K562 (cell line): ENCODE measurements at regions not wholly inside any gene's neighbourhood (a gene's known extent, or its start where the extent isn't known, plus 50 kb on each side); places are given as distances from the start of the nearest gene placed in this dataset.
A peak's percentile ranks its signal among the peaks of the same experiment; 100 is the strongest.
"Not testable (repeated sequence)": the region's sequence is repeated elsewhere in the genome, so short reads cannot be mapped to it uniquely, and the experiment has no call there.

Experiments
- ATAC-seq: fragments of 200-7000 bp; cut with Tn5 transposase; 3 replicates; pipeline ENCODE4 v1.9.1; 2020; ENCODE audit warnings: moderate library complexity
- BruUV-seq: library from RNA; stranded (reverse); fragments of 400-500 nt; replicated peaks from 2 replicates; lab custom pipeline; 2021; lab: Mats Ljungman, UMichigan
- CTCF ChIA-PET: fragments of 300-600 bp; formaldehyde crosslinking; extraction: SDS; loops from one replicate; lab custom pipeline; 2021; ENCODE audit warnings: low intra/inter-chr PET ratio; lab: Yijun Ruan, JAX
- POLR2A ChIA-PET: fragments of 300-600, 350-650 bp; sonication (Branson Sonifier 250); formaldehyde crosslinking; extraction: SDS; loops from one replicate; lab custom pipeline; 2021; ENCODE audit warnings: antibody characterized with exemption, inconsistent platforms; lab: Yijun Ruan, JAX
- DNase-seq, 4 experiments: peaks; one replicate each; pipeline versions ENCODE4 v3.0.0 to v3.0.0-alpha.2; 2011 to 2018; ENCODE audit warnings: low spot score in 3 of 4, mixed read lengths in 3 of 4; ENCODE audit errors: extremely low read depth in 1 of 4
- FAIRE-seq: peaks from 2 replicates; lab custom pipeline; 2011; peaks lifted over from hg19 to GRCh38; lab: Jason Lieb, UNC
- H2AFZ ChIP-seq: 2 replicates; pipeline ENCODE4 v1.6.0; 2011; ENCODE audit warnings: low read depth, low read length, control low read depth, inconsistent platforms
- H3K27ac ChIP-seq: fragments of 200-600 bp; 3 replicates; pipeline ENCODE4 v1.8.0; 2011; ENCODE audit warnings: low read depth, mild to moderate bottlenecking, control low read depth, inconsistent platforms, low read length, moderate library complexity, mixed read lengths; ENCODE audit errors: extremely low read depth
- H3K27me3 ChIP-seq, 2 experiments: fragments of 300-600 bp in 1 of 2; 2 replicates in 1 of 2; 3 replicates in 1 of 2; pipeline versions ENCODE4 v1.6.0 to v1.8.0; 2011; ENCODE audit warnings: inconsistent platforms in 2 of 2, low read length in 2 of 2, mild to moderate bottlenecking in 1 of 2, mixed read lengths in 1 of 2, moderate library complexity in 1 of 2; ENCODE audit not compliant: control insufficient read depth in 2 of 2, insufficient read depth in 2 of 2
- H3K36me3 ChIP-seq: fragments of 300-600 bp; 3 replicates; pipeline ENCODE4 v1.8.0; 2011; ENCODE audit warnings: mild to moderate bottlenecking, low read length, inconsistent platforms; ENCODE audit not compliant: control insufficient read depth, insufficient read depth
- H3K4me1 ChIP-seq, 2 experiments: fragments of 200-600 bp in 1 of 2; replicated peaks in 1 of 2; 2 replicates in 1 of 2; 3 replicates in 1 of 2; pipeline versions ENCODE4 v1.5.1 to v1.8.0; 2011; ENCODE audit warnings: inconsistent platforms in 2 of 2, low read length in 2 of 2, mild to moderate bottlenecking in 1 of 2, mixed read lengths in 1 of 2, moderate library complexity in 1 of 2; ENCODE audit not compliant: control insufficient read depth in 2 of 2, insufficient read depth in 2 of 2
- H3K4me2 ChIP-seq: 2 replicates; pipeline ENCODE4 v1.6.1; 2011; ENCODE audit warnings: low read length, control low read depth, inconsistent platforms, mixed read lengths; ENCODE audit not compliant: insufficient read depth
- H3K4me3 ChIP-seq: fragments of 200-600 bp; sonication (generic), shearing (Covaris generic); 2 replicates; pipeline ENCODE4 v1.5.1; 2016; ENCODE audit warnings: control low read depth, inconsistent platforms
- H3K79me2 ChIP-seq: fragments of 200-600 bp; 3 replicates; pipeline ENCODE4 v1.8.0; 2011; ENCODE audit warnings: low read length, inconsistent platforms; ENCODE audit not compliant: control insufficient read depth, insufficient read depth
- H3K9ac ChIP-seq, 2 experiments: 2 replicates each; pipeline versions ENCODE4 v1.6.0 to v1.6.1; 2011; ENCODE audit warnings: low read depth in 2 of 2, low read length in 2 of 2, control low read depth in 1 of 2, inconsistent platforms in 1 of 2, mild to moderate bottlenecking in 1 of 2, mixed read lengths in 1 of 2; ENCODE audit not compliant: insufficient read depth in 1 of 2
- H3K9me1 ChIP-seq: one replicate; pipeline ENCODE4 v1.6.0; 2011; ENCODE audit warnings: inconsistent platforms, mild to moderate bottlenecking, low read length, moderate library complexity; ENCODE audit not compliant: control insufficient read depth, insufficient read depth
- H3K9me3 ChIP-seq: replicated peaks from 2 replicates; pipeline ENCODE4 v1.5.1; 2011; ENCODE audit warnings: low read depth, low read length, inconsistent platforms; ENCODE audit not compliant: control insufficient read depth, insufficient read depth
- H4K20me1 ChIP-seq: replicated peaks from 2 replicates; pipeline ENCODE4 v1.6.1; 2011; ENCODE audit warnings: low read length, inconsistent platforms, mixed read lengths; ENCODE audit not compliant: control insufficient read depth, insufficient read depth
- ARID4B ChIP-seq: sonication (generic); formaldehyde crosslinking; IDR thresholded peaks from 2 replicates; pipeline ENCODE4 v1.8.0; 2022; ENCODE audit warnings: mild to moderate bottlenecking, missing genetic modification reagents
- FOXK2 ChIP-seq, 2 experiments: fragments of 450-650 bp; IDR thresholded peaks in 1 of 2; conservative IDR thresholded peaks in 1 of 2; 2 replicates each; pipeline ENCODE4 v1.6.1; 2016; ENCODE audit warnings: low read depth in 2 of 2, mild to moderate bottlenecking in 1 of 2
- NFRKB ChIP-seq: fragments of 450-650 bp; IDR thresholded peaks from 2 replicates; pipeline ENCODE4 v1.6.1; 2016; ENCODE audit warnings: low read depth
- RBFOX2 ChIP-seq: fragments of 200-400 bp; formaldehyde crosslinking; IDR thresholded peaks from 2 replicates; pipeline ENCODE4 v1.6.1; 2017; ENCODE audit warnings: low read depth, mild to moderate bottlenecking, low read length, moderate library complexity
- SMAD4 ChIP-seq: fragments of 250-450 bp; sonication (Bioruptor Pico); conservative IDR thresholded peaks from 2 replicates; pipeline ENCODE4 v1.8.0; 2021; ENCODE audit warnings: inconsistent platforms, mild to moderate bottlenecking, moderate library complexity
- TAF7 ChIP-seq: fragments of 450-650 bp; IDR thresholded peaks from 2 replicates; pipeline ENCODE4 v1.6.1; 2016; ENCODE audit warnings: missing genetic modification characterization, missing compliant biosample characterization
- ZNF592 ChIP-seq: fragments of 450-650 bp; IDR thresholded peaks from 2 replicates; pipeline ENCODE4 v1.6.1; 2017; ENCODE audit warnings: antibody characterized with exemption, mild to moderate bottlenecking
- WGBS: fragments of 100-300 bp; shearing (Covaris generic); methylation state at CpG from one replicate; pipeline ENCODE4 v1.1.6; 2016; ENCODE audit warnings: low coverage, mixed read lengths; ENCODE audit not compliant: insufficient coverage; ENCODE audit errors: missing lambda C conversion rate; 5-methylcytosine and 5-hydroxymethylcytosine counted together
- in situ Hi-C: fragments of 300-500 bp; cut with MboI; formaldehyde crosslinking; loops from 4 replicates; pipeline ENCODE4 v1.15.0; 2018; ENCODE audit warnings: inconsistent platforms, mixed read lengths
- intact Hi-C: fragments of 100-400 bp; cut with micrococcal nuclease; formaldehyde crosslinking; loops from 2 replicates; pipeline ENCODE4 v1.14.2; 2022
- TF ChIP-seq, protein P1 (sequence below), 2 experiments: fragments of 450-650 bp; conservative IDR thresholded peaks; 2 replicates each; pipeline ENCODE4 v1.6.1; 2017; ENCODE audit warnings: mild to moderate bottlenecking in 2 of 2, moderate library complexity in 2 of 2

- no peak for TF ChIP-seq ARID4B (CRISPR knock-in tag)
- TF ChIP-seq, all 486 proteins: peak for 8
Measured at GRCh38 chr7:25742316-25742715, 409.7 kb upstream of the NFE2L3 start (continued).

DNA sequence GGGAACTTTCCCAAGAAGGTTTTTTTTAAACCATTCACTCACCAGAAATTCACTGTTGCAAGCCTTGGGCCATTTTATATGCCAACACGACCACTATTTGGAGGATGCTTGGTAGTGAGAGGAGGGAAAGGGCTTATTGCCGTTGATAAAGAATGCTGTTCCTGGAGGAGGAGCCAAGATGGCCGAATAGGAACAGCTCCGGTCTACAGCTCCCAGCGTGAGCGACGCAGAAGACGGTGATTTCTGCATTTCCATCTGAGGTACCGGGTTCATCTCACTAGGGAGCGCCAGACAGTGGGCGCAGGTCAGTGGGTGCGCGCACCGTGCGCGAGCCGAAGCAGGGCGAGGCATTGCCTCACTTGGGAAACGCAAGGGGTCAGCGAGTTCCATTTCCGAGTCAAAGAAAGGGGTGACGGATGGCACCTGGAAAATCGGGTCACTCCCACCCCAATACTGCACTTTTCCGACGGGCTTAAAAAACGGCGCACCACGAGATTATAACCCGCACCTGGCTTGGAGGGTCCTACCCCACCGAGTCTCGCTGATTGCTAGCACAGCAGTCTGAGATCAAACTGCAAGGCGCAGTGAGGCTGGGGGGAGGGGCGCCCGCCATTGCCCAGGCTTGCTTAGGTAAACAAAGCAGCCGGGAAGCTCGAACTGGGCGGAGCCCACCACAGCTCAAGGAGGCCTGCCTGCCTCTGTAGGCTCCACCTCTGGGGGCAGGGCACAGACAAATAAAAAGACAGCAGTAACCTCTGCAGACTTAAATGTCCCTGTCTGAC is 408.1 kb upstream of the NFE2L3 start:
- H3K9me3 ChIP-seq, H3K36me3 ChIP-seq, CTCF ChIA-PET, H3K27me3 ChIP-seq, FAIRE-seq, in situ Hi-C loops, H4K20me1 ChIP-seq, intact Hi-C loops, H3K9me1 ChIP-seq, H3K4me1 ChIP-seq, H3K79me2 ChIP-seq: not testable (repeated sequence)
- WGBS, result 2% methylated on average over 21 of the region's 37 CpGs
- H2AFZ ChIP-seq, result peak overlapping the region; percentile 97
- ATAC-seq (peak; percentile 42; the same call in 2 of the 3 replicates), DNase-seq (peak in 1 of 4 experiments; percentile 40)
- peak overlapping the region in 1 of 2 experiments; percentile 44; a peak in 1 of 4 replicates for H3K9ac ChIP-seq
- H3K4me2 ChIP-seq, result peak overlapping the region; percentile 73
- POLR2A ChIA-PET, result interaction anchor here (0.6 to 0.7 kb wide), 2 partner anchors 11 to 1712 kb away, joined by 3 read pairs; no protein-coding TSS in a partner anchor
- peak overlapping the region; percentile 26; the same call in 1 of the 2 replicates for H3K4me3 ChIP-seq
- H3K27ac ChIP-seq, result peak overlapping the region; percentile 62; the same call in 2 of the 3 replicates
- BruUV-seq, result TSS peak; percentile 69
- TF ChIP-seq TAF7 (tag), result 0 out of 2 replicates have a peak, but pooled peaks have one; percentile 16
- TF ChIP-seq ZNF592, result 0 out of 2 replicates have a peak, but pooled peaks have one; percentile 26
- TF ChIP-seq SMAD4 (CRISPR knock-in tag), result peak; percentile 54
- peak; percentile 32 to 47; a peak in 2 of 4 replicates for TF ChIP-seq FOXK2 (conservative IDR thresholded peaks at IDR 0.05 in 1 of 2, IDR thresholded peaks at IDR 0.05 in 1 of 2; ENCODE audit: low read depth in 2 of 2)
- TF ChIP-seq NFRKB, result peak; percentile 87
- TF ChIP-seq RBFOX2, result 0 out of 2 replicates have a peak, but pooled peaks have one; percentile 29
- TF ChIP-seq, protein P1, sequence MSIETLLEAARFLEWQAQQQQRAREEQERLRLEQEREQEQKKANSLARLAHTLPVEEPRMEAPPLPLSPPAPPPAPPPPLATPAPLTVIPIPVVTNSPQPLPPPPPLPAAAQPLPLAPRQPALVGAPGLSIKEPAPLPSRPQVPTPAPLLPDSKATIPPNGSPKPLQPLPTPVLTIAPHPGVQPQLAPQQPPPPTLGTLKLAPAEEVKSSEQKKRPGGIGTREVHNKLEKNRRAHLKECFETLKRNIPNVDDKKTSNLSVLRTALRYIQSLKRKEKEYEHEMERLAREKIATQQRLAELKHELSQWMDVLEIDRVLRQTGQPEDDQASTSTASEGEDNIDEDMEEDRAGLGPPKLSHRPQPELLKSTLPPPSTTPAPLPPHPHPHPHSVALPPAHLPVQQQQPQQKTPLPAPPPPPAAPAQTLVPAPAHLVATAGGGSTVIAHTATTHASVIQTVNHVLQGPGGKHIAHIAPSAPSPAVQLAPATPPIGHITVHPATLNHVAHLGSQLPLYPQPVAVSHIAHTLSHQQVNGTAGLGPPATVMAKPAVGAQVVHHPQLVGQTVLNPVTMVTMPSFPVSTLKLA (conservative IDR thresholded peaks at IDR 0.05), result peak in 1 of 2 experiments; percentile 43; a peak in 1 of 4 replicates
